ENCODE measurements at regions not wholly inside any gene's neighbourhood (a gene's known extent, or its start where the extent isn't known, plus 50 kb on each side); places are given as distances from the start of the nearest gene placed in this dataset.

GRCh38 chr5:15074651-15075050 lies 203.1 kb upstream of the ANKH start:
- no peak for TF ChIP-seq MYC (IDR thresholded peaks at IDR 0.05; ENCODE audit: insufficient read depth, insufficient read length, insufficient replicate concordance, low read length, severe bottlenecking)
- no peak for TF ChIP-seq TAF1 (IDR thresholded peaks at IDR 0.05; ENCODE audit: borderline replicate concordance, low read depth, low read length)
- TF ChIP-seq CTCF (IDR thresholded peaks at IDR 0.05 in 2 of 3, conservative IDR thresholded peaks at IDR 0.05 in 1 of 3; ENCODE audit: control insufficient read depth in 2 of 3, extremely low read depth in 1 of 3, insufficient read depth in 1 of 3, low read depth in 3 of 3, low read length in 3 of 3): no peak
- TF ChIP-seq RUNX3 (IDR thresholded peaks at IDR 0.05; ENCODE audit: low read length): no peak
- no peak for TF ChIP-seq ZNF24 (IDR thresholded peaks at IDR 0.05)
- no peak for TF ChIP-seq ATF7 (IDR thresholded peaks at IDR 0.05; ENCODE audit: low read depth)
